HCT116 (cell line): ENCODE measurements at regions not wholly inside any gene's neighbourhood (a gene's known extent, or its start where the extent isn't known, plus 50 kb on each side); places are given as distances from the start of the nearest gene placed in this dataset.

Source experiments
- ATAC-seq: fragments of 200-7000 bp; cut with Tn5 transposase; 2 replicates; pipeline ENCODE4 v1.9.1; 2020; ENCODE audit warnings: mild to moderate bottlenecking, moderate library complexity
- BruUV-seq: library from RNA; stranded (reverse); fragments of 400-500 nt; replicated peaks from 2 replicates; lab custom pipeline; 2021; lab: Mats Ljungman, UMichigan
- CTCF ChIA-PET: fragments of 300-600 bp; sonication (Branson Sonifier 250); formaldehyde crosslinking; loops from one replicate; lab custom pipeline; 2021; ENCODE audit warnings: antibody characterized with exemption; lab: Charles Lee
- POLR2A ChIA-PET: fragments of 300-600, 350-600 bp; sonication (Branson Sonifier 250); formaldehyde crosslinking; loops from one replicate; lab custom pipeline; 2021; ENCODE audit warnings: antibody characterized with exemption; lab: Charles Lee
- RAD21 ChIA-PET, 2 experiments: fragments of 300-600 bp; sonication (Branson Sonifier 250); formaldehyde crosslinking; loops; one replicate each; lab custom pipeline; 2023; ENCODE audit warnings: low total read pairs in 2 of 2; ENCODE audit not compliant: uncharacterized antibody in 2 of 2, unreplicated experiment in 2 of 2, low non-redundant PET in 1 of 2; lab: Charles Lee
- DNase-seq: peaks from one replicate; pipeline ENCODE4 v3.0.0-alpha.2; 2010; ENCODE audit warnings: low read depth, low spot score
- H2AFZ ChIP-seq: fragments of 200-600 bp; shearing (Covaris generic), sonication (generic); 2 replicates; pipeline ENCODE4 v1.6.1; 2017; ENCODE audit warnings: low read depth, mixed run types, mixed read lengths, antibody characterized with exemption, low read length; ENCODE audit not compliant: poor library complexity, severe bottlenecking
- H3K27ac ChIP-seq: 2 replicates; pipeline ENCODE4 v1.5.1; 2012; ENCODE audit warnings: low read depth, low read length
- H3K27me3 ChIP-seq: fragments of 200-600 bp; sonication (generic); 2 replicates; pipeline ENCODE4 v1.6.1; 2016; ENCODE audit warnings: mixed run types, low read length, mixed read lengths; ENCODE audit not compliant: insufficient read depth
- H3K36me3 ChIP-seq, 2 experiments: fragments of 200-500 bp in 1 of 2; fragments of 200-600 bp in 1 of 2; sonication (Bioruptor generic) in 1 of 2; sonication (generic) in 1 of 2; 2 replicates each; pipeline versions ENCODE4 v1.5.1 to v1.6.1; 2014 to 2016; ENCODE audit warnings: low read length in 2 of 2, inconsistent platforms in 1 of 2, mixed read lengths in 1 of 2, mixed run types in 1 of 2; ENCODE audit not compliant: insufficient read depth in 2 of 2, control insufficient read depth in 1 of 2
- H3K4me1 ChIP-seq, 2 experiments: fragments of 200-600 bp in 1 of 2; sonication (generic) in 1 of 2; 2 replicates each; pipeline versions ENCODE4 v1.5.1 to v1.6.1; 2012 to 2017; ENCODE audit warnings: low read length in 2 of 2, inconsistent platforms in 1 of 2, mild to moderate bottlenecking in 1 of 2, mixed read lengths in 1 of 2, mixed run types in 1 of 2, moderate library complexity in 1 of 2; ENCODE audit not compliant: insufficient read depth in 2 of 2, control insufficient read depth in 1 of 2
- H3K4me2 ChIP-seq: fragments of 200-600 bp; sonication (generic); 2 replicates; pipeline ENCODE4 v1.6.1; 2017; ENCODE audit warnings: mixed run types, low read length, mixed read lengths
- H3K4me3 ChIP-seq, 2 experiments: fragments of 200-600 bp in 1 of 2; sonication (generic) in 1 of 2; replicated peaks in 1 of 2; 2 replicates each; pipeline ENCODE4 v1.5.1; 2011 to 2016; ENCODE audit warnings: low read length in 2 of 2, control low read depth in 1 of 2, low read depth in 1 of 2, mild to moderate bottlenecking in 1 of 2, mixed read lengths in 1 of 2, mixed run types in 1 of 2
- H3K79me2 ChIP-seq: fragments of 200-600 bp; sonication (generic); 2 replicates; pipeline ENCODE4 v1.6.1; 2017; ENCODE audit warnings: mild to moderate bottlenecking, mixed run types, low read length, moderate library complexity, mixed read lengths; ENCODE audit not compliant: insufficient read depth
- H3K9ac ChIP-seq: fragments of 200-600 bp; sonication (generic); 2 replicates; pipeline ENCODE4 v1.6.1; 2016; ENCODE audit warnings: low read length, mixed read lengths
- H3K9me2 ChIP-seq: fragments of 200-600 bp; sonication (generic), shearing (Covaris generic); 2 replicates; pipeline ENCODE4 v1.6.1; 2017; ENCODE audit warnings: mixed run types, mild to moderate bottlenecking, moderate library complexity; ENCODE audit not compliant: insufficient read depth
- H3K9me3 ChIP-seq, 2 experiments: fragments of 200-500 bp in 1 of 2; fragments of 200-600 bp in 1 of 2; sonication (Bioruptor generic) in 1 of 2; sonication (generic) in 1 of 2; 2 replicates each; pipeline ENCODE4 v1.6.1; 2014 to 2017; ENCODE audit warnings: low read length in 2 of 2, mixed read lengths in 2 of 2, inconsistent platforms in 1 of 2, low read depth in 1 of 2, mild to moderate bottlenecking in 1 of 2, mixed run types in 1 of 2, moderate library complexity in 1 of 2; ENCODE audit not compliant: control insufficient read depth in 1 of 2, insufficient read depth in 1 of 2
- H4K20me1 ChIP-seq: fragments of 200-600 bp; sonication (generic), shearing (Covaris generic); 2 replicates; pipeline ENCODE4 v1.6.1; 2017; ENCODE audit warnings: mixed run types, mild to moderate bottlenecking, moderate library complexity; ENCODE audit not compliant: insufficient read depth
- CBX3 ChIP-seq: IDR thresholded peaks from 2 replicates; pipeline ENCODE4 v1.6.1; 2012; ENCODE audit warnings: low read depth
- EGR1 ChIP-seq: IDR thresholded peaks from 2 replicates; pipeline ENCODE4 v1.6.1; 2012; ENCODE audit warnings: low read depth
- ELF1 ChIP-seq: IDR thresholded peaks from 2 replicates; pipeline ENCODE4 v1.6.1; 2012; ENCODE audit warnings: low read depth, borderline replicate concordance
- EZH2 ChIP-seq: fragments of 200-600 bp; sonication (generic); IDR thresholded peaks from 2 replicates; pipeline ENCODE4 v1.6.1; 2017; ENCODE audit warnings: antibody characterized with exemption, mixed run types
- EZH2phosphoT487 ChIP-seq: fragments of 200-600 bp; IDR thresholded peaks from 2 replicates; pipeline ENCODE4 v1.6.1; 2018; ENCODE audit warnings: antibody characterized with exemption, borderline replicate concordance
- FOSL1 ChIP-seq: IDR thresholded peaks from 2 replicates; pipeline ENCODE4 v1.6.1; 2012; ENCODE audit warnings: low read depth
- JUND ChIP-seq: IDR thresholded peaks from 2 replicates; pipeline ENCODE4 v1.6.1; 2012
- POLR2A ChIP-seq: IDR thresholded peaks from 2 replicates; pipeline ENCODE4 v1.7.0; 2011; ENCODE audit warnings: borderline replicate concordance; ENCODE audit not compliant: insufficient read depth, insufficient read length; ENCODE audit errors: extremely low read depth
- POLR2AphosphoS5 ChIP-seq: IDR thresholded peaks from 2 replicates; pipeline ENCODE4 v1.6.1; 2011; ENCODE audit warnings: mild to moderate bottlenecking, low read depth, low read length, moderate library complexity
- RAD21 ChIP-seq: IDR thresholded peaks from 2 replicates; pipeline ENCODE4 v1.6.1; 2012; ENCODE audit warnings: low read depth, mild to moderate bottlenecking
- REST ChIP-seq: IDR thresholded peaks from 2 replicates; pipeline ENCODE4 v1.6.1; 2012; ENCODE audit warnings: low read depth
- SIN3A ChIP-seq: IDR thresholded peaks from 2 replicates; pipeline ENCODE4 v1.6.1; 2012; ENCODE audit warnings: low read depth
- SP1 ChIP-seq: IDR thresholded peaks from 2 replicates; pipeline ENCODE4 v1.6.1; 2012; ENCODE audit warnings: low read depth
- SRF ChIP-seq: IDR thresholded peaks from 2 replicates; pipeline ENCODE4 v1.6.1; 2012; ENCODE audit warnings: low read depth
- TCF7L2 ChIP-seq: IDR thresholded peaks from 2 replicates; pipeline ENCODE4 v1.7.0; 2011; ENCODE audit warnings: borderline replicate concordance, inconsistent platforms; ENCODE audit not compliant: insufficient read depth, insufficient read length; ENCODE audit errors: extremely low read depth
- YY1 ChIP-seq: IDR thresholded peaks from 2 replicates; pipeline ENCODE4 v1.6.1; 2011; ENCODE audit warnings: low read length, low read depth, moderate library complexity, mild to moderate bottlenecking; ENCODE audit not compliant: insufficient replicate concordance; ENCODE audit errors: extremely low read depth
- ZBTB33 ChIP-seq: IDR thresholded peaks from 2 replicates; pipeline ENCODE4 v1.6.1; 2011; ENCODE audit warnings: mild to moderate bottlenecking, low read length, moderate library complexity; ENCODE audit not compliant: insufficient replicate concordance; ENCODE audit errors: extremely low read depth
- ZFX ChIP-seq: fragments of 450-650 bp; IDR thresholded peaks from 2 replicates; pipeline ENCODE4 v1.6.1; 2017
- ZNF274 ChIP-seq: fragments of 200-500 bp; sonication (Bioruptor generic); IDR thresholded peaks from 2 replicates; pipeline ENCODE4 v1.6.1; 2014; ENCODE audit warnings: mild to moderate bottlenecking, low read depth, low read length, inconsistent platforms
- intact Hi-C: fragments of 100-400 bp; cut with micrococcal nuclease; formaldehyde crosslinking; loops from 2 replicates; pipeline ENCODE4 v1.10.0; 2022
- TF ChIP-seq, protein P1 (sequence below): IDR thresholded peaks from 2 replicates; pipeline ENCODE4 v1.6.1; 2012

- Histone ChIP-seq H3K4me1 (peaks cover 2 to 13% of the 10 kb centered on the region in 2 experiments; a peak in 2 of 4 replicates), H3K27ac (no peak overlapping the region), H3K9ac (no peak overlapping the region), H3K9me3 (no peaks in the 10 kb centered on the region), H3K4me3 (no peak overlapping the region), H3K4me2 (no peak overlapping the region), H3K9me2 (no peaks in the 10 kb centered on the region), H4K20me1 (no peaks in the 10 kb centered on the region), H2AFZ (no peak overlapping the region), H3K27me3 (no peaks in the 10 kb centered on the region), H3K36me3 (no peaks in the 10 kb centered on the region), H3K79me2 (no peaks in the 10 kb centered on the region)
- ChIA-PET RAD21 (interaction anchor here in 1 of 2 experiments (0.6 kb wide), 1 partner anchor 29 kb away, joined by 4 read pairs; no protein-coding TSS in a partner anchor), CTCF (no interaction called here), POLR2A (no interaction called here)
- TF ChIP-seq FOSL1 (no peak), ELF1 (no peak), SRF (no peak), SIN3A (no peak), EZH2 (no peak), JUND (no peak), POLR2AphosphoS5 (no peak), RAD21 (no peak), ZNF274 (no peak), SP1 (no peak), POLR2A (no peak), ZFX (no peak), TCF7L2 (no peak), YY1 (no peak), EGR1 (no peak), CBX3 (no peak), EZH2phosphoT487 (no peak), ZBTB33 (no peak), REST (no peak)
- TF ChIP-seq, protein P1, sequence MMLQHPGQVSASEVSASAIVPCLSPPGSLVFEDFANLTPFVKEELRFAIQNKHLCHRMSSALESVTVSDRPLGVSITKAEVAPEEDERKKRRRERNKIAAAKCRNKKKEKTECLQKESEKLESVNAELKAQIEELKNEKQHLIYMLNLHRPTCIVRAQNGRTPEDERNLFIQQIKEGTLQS, result no peak
- intact Hi-C loops, result no loop called here
- ATAC-seq (no peak), DNase-seq (no peak)
- no TSS peak for BruUV-seq
These were observed 504.5 kb downstream of the FOXO1 start for GRCh38 chr13:40161931-40162330.
